GM18870 (cell line): ENCODE measurements at regions not wholly inside any gene's neighbourhood (a gene's known extent, or its start where the extent isn't known, plus 50 kb on each side); places are given as distances from the start of the nearest gene placed in this dataset.
A peak's percentile ranks its signal among the peaks of the same experiment; 100 is the strongest.

ENCODE experiments used
- ATAC-seq: cut with Tn5 transposase; IDR thresholded peaks from one replicate; pipeline ENCODE4 v1.9.1; 2021; ENCODE audit warnings: moderate library complexity; ENCODE audit not compliant: unreplicated experiment

- ATAC-seq: peak; percentile 53
Observed at GRCh38 chr10:111338805-111339204, 262.0 kb downstream of the ADRA2A start.

GRCh38 chr10:111344804-111345203, 268.0 kb downstream of the ADRA2A start:
- no peak for ATAC-seq

- no peak for ATAC-seq
Observed at GRCh38 chr10:111347386-111348013, 270.7 kb downstream of the ADRA2A start.

- ATAC-seq: no peak
Observed at GRCh38 chr10:111348076-111348475, 271.2 kb downstream of the ADRA2A start.

- ATAC-seq: no peak
Observed at GRCh38 chr10:111354859-111355258, 278.0 kb downstream of the ADRA2A start.

GRCh38 chr10:111356571-111356970, 279.7 kb downstream of the ADRA2A start:
- no peak for ATAC-seq

- ATAC-seq: no peak
Observed at GRCh38 chr10:111357859-111358258, 281.0 kb downstream of the ADRA2A start.

- ATAC-seq: peak; percentile 86
Observed at GRCh38 chr10:111360260-111360925, 283.6 kb downstream of the ADRA2A start.

- no peak for ATAC-seq
Observed at GRCh38 chr10:111367531-111367930, 290.7 kb downstream of the ADRA2A start.

GRCh38 chr10:111370101-111370500, 293.3 kb downstream of the ADRA2A start:
- ATAC-seq: no peak

GRCh38 chr10:111373696-111374095, 296.9 kb downstream of the ADRA2A start:
- ATAC-seq: no peak

- no peak for ATAC-seq
Observed at GRCh38 chr10:111379534-111380187, 302.8 kb downstream of the ADRA2A start.

- no peak for ATAC-seq
Observed at GRCh38 chr10:111384556-111384955, 307.7 kb downstream of the ADRA2A start.

- ATAC-seq: no peak
Observed at GRCh38 chr10:111390813-111391563, 314.2 kb downstream of the ADRA2A start.

GRCh38 chr10:111392159-111392558, 315.3 kb downstream of the ADRA2A start:
- ATAC-seq: no peak

GRCh38 chr10:111392910-111393309, 316.1 kb downstream of the ADRA2A start:
- no peak for ATAC-seq

- ATAC-seq: no peak
Observed at GRCh38 chr10:111410740-111411139, 333.9 kb downstream of the ADRA2A start.

- ATAC-seq: no peak
Observed at GRCh38 chr10:111425459-111425858, 348.6 kb downstream of the ADRA2A start.

- ATAC-seq: no peak
Observed at GRCh38 chr10:111429288-111430028, 352.6 kb downstream of the ADRA2A start.

- no peak for ATAC-seq
Observed at GRCh38 chr10:111430070-111430469, 353.2 kb downstream of the ADRA2A start.

- ATAC-seq: no peak
Observed at GRCh38 chr10:111432588-111432987, 355.8 kb downstream of the ADRA2A start.
